Stomach (tissue), 8 donors: ENCODE measurements at regions not wholly inside any gene's neighbourhood (a gene's known extent, or its start where the extent isn't known, plus 50 kb on each side); places are given as distances from the start of the nearest gene placed in this dataset.
A peak's percentile ranks its signal among the peaks of the same experiment; 100 is the strongest.

ENCODE experiments used
- DNase-seq, 2 donors: peaks; one replicate each; pipeline versions ENCODE4 v3.0.0 to v3.0.0-alpha.2; 2013 to 2019
- H3K27ac ChIP-seq, 5 donors: fragments of 200-600 bp in 4 of 5; sonication (generic) in 4 of 5; one replicate each; pipeline ENCODE4 v1.5.1; 2013 to 2019; ENCODE audit warnings: mild to moderate bottlenecking in 1 of 5, moderate library complexity in 1 of 5
- H3K27me3 ChIP-seq, 3 donors: fragments of 200-600 bp; sonication (generic); one replicate each; pipeline ENCODE4 v1.5.1; 2017 to 2019; ENCODE audit warnings: mixed run types in 1 of 3
- H3K36me3 ChIP-seq, 4 donors: fragments of 200-600 bp; sonication (generic); 1 replicate in 3 of 4; 2 replicates in 1 of 4; pipeline ENCODE4 v1.5.1; 2016 to 2019
- H3K4me1 ChIP-seq, 4 donors: fragments of 200-600 bp; sonication (generic); one replicate each; pipeline ENCODE4 v1.5.1; 2016 to 2019
- H3K4me3 ChIP-seq, 4 donors: fragments of 200-600 bp; sonication (generic) in 3 of 4; one replicate each; pipeline ENCODE4 v1.5.1; 2016 to 2019; ENCODE audit warnings: mild to moderate bottlenecking in 1 of 4
- H3K9me3 ChIP-seq, 4 donors: fragments of 200-600 bp; sonication (generic); one replicate each; pipeline ENCODE4 v1.5.1; 2016 to 2019
- EP300 ChIP-seq: sonication (generic); formaldehyde crosslinking; IDR thresholded peaks from one replicate; pipeline ENCODE4 v1.6.1; 2017; ENCODE audit warnings: antibody characterized with exemption
- POLR2A ChIP-seq, 4 donors: fragments of 450-650 bp; IDR thresholded peaks; one replicate each; pipeline ENCODE4 v1.6.1; 2016; ENCODE audit warnings: antibody characterized with exemption in 4 of 4, control low read depth in 2 of 4, mild to moderate bottlenecking in 1 of 4, moderate library complexity in 1 of 4
- POLR2AphosphoS5 ChIP-seq, 3 donors: sonication (generic); formaldehyde crosslinking; IDR thresholded peaks; one replicate each; pipeline ENCODE4 v1.6.1; 2016; ENCODE audit warnings: antibody characterized with exemption in 3 of 3
- WGBS, 5 donors: extraction: QIAGEN DNeasy Blood & Tissue Kit in 3 of 5; methylation state at CpG; one replicate each; pipeline versions ENCODE4 v1.1.5 to v1.1.7; 2013 to 2018; 5-methylcytosine and 5-hydroxymethylcytosine counted together
- intact Hi-C: fragments of 100-400 bp; cut with DNase I; formaldehyde crosslinking; loops from one replicate; pipeline ENCODE4 v1.15.1; 2023; ENCODE audit warnings: low total_unique reads
- TF ChIP-seq, protein P1 (sequence below), 7 experiments: fragments of 450-650 bp in 4 of 7; fragments of 200-600 bp in 3 of 7; sonication (generic) in 3 of 7; IDR thresholded peaks; one replicate each; pipeline ENCODE4 v1.5.1; 2016 to 2019; ENCODE audit warnings: antibody characterized with exemption in 7 of 7, control low read depth in 2 of 7, mild to moderate bottlenecking in 1 of 7
- donor health status: healthy with polysubstance abuse.
- donor health status: Bipolar disorder and iron deficiency.
- donor health status: healthy.

DNA sequence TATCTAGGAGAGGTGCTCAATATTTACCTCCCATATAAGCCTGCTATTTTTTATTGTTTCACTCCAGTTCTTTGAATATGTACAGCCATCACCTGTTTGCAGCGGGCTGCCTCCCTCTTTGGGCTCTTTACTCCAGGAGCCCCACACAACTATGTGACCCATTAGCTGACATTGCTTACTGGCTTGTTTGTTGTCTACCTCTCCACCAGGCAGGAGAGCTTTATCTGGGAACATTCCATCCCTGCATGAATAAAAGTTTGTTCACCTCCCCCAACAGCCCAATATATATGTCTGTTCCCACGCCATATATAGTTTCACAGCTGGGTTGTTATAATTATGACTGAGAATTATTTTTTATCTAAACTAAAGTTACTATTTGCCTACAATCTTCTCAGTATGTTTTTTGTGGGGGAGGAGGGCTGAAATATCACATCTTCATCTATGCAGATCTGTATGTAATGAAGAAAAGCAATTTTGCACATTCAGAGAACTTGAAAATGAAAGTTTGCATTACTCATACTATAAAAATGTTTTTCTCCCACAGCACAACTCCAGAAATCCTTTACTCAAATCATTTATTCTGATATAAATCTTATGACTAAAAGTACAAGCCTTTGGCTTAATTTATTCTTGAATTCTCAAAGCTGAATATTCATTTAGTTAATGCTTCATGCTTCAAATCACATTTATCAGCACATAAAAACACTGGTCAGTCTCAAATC is 61.2 kb upstream of the DAPP1 start:
- Histone ChIP-seq H3K36me3 (no peaks in the 10 kb centered on the region), H3K27ac (no peak overlapping the region), H3K4me3 (no peak overlapping the region), H3K27me3 (no peaks in the 10 kb centered on the region), H3K4me1 (peaks cover 0 to 9% (median 2%) of the 10 kb centered on the region in 4 donors), H3K9me3 (no peaks in the 10 kb centered on the region)
- DNase-seq = no peak
- 58 to 72% (median 63%) methylated on average over 2 of the region's 2 CpGs for WGBS, 5 donors
- TF ChIP-seq, protein P1, sequence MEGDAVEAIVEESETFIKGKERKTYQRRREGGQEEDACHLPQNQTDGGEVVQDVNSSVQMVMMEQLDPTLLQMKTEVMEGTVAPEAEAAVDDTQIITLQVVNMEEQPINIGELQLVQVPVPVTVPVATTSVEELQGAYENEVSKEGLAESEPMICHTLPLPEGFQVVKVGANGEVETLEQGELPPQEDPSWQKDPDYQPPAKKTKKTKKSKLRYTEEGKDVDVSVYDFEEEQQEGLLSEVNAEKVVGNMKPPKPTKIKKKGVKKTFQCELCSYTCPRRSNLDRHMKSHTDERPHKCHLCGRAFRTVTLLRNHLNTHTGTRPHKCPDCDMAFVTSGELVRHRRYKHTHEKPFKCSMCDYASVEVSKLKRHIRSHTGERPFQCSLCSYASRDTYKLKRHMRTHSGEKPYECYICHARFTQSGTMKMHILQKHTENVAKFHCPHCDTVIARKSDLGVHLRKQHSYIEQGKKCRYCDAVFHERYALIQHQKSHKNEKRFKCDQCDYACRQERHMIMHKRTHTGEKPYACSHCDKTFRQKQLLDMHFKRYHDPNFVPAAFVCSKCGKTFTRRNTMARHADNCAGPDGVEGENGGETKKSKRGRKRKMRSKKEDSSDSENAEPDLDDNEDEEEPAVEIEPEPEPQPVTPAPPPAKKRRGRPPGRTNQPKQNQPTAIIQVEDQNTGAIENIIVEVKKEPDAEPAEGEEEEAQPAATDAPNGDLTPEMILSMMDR (IDR thresholded peaks at IDR 0.05) = no peak
- TF ChIP-seq POLR2A (IDR thresholded peaks at IDR 0.05) (no peak), EP300 (no peak), POLR2AphosphoS5 (IDR thresholded peaks at IDR 0.05) (no peak)
- intact Hi-C loops = no loop called here

DNA sequence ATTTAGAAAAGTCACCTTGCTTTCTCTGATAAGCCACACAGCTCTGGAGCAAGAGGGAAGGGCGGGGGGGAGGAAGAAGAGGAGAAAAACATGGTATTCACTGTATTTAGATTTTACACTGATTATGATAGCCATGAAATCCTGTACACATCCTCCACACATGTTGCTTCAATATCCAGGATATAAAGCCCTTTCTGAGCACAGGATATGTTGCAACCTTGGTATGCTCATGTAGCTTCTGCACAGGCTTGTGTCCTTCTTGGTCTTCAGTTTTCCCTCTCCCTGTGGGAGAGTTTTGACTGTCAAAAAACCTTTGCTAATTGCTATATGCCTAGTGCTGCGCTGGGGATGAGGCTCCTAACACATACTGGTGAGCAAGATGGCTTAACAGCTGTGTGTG is 61.9 kb upstream of the DAPP1 start:
- no peak overlapping the region for H3K4me3 ChIP-seq
- no peaks in the 10 kb centered on the region for H3K36me3 ChIP-seq
- DNase-seq = no peak
- intact Hi-C loops = no loop called here
- WGBS, 5 donors = 55 to 78% (median 69%) methylated on average over 2 of the region's 2 CpGs
- H3K27me3 ChIP-seq = no peaks in the 10 kb centered on the region
- no peaks in the 10 kb centered on the region for H3K9me3 ChIP-seq
- peak overlapping the region in 1 of 5 donors; percentile 55 for H3K27ac ChIP-seq
- no peak for TF ChIP-seq EP300
- no peak for TF ChIP-seq POLR2A (IDR thresholded peaks at IDR 0.05)
- TF ChIP-seq, protein P1 (IDR thresholded peaks at IDR 0.05) = no peak
- no peak for TF ChIP-seq POLR2AphosphoS5 (IDR thresholded peaks at IDR 0.05)
- H3K4me1 ChIP-seq = peaks cover 0 to 9% (median 2%) of the 10 kb centered on the region in 4 donors

- Histone ChIP-seq H3K27me3 (no peaks in the 10 kb centered on the region), H3K4me3 (no peak overlapping the region), H3K4me1 (peaks cover 0 to 9% (median 2%) of the 10 kb centered on the region in 4 donors), H3K9me3 (no peaks in the 10 kb centered on the region), H3K27ac (no peak overlapping the region), H3K36me3 (no peaks in the 10 kb centered on the region)
- WGBS, 5 donors = 32 to 67% (median 42%) methylated on average over 2 of the region's 2 CpGs
- no peak for DNase-seq
- intact Hi-C loops = no loop called here
- TF ChIP-seq EP300 (no peak), POLR2A (IDR thresholded peaks at IDR 0.05) (no peak), POLR2AphosphoS5 (IDR thresholded peaks at IDR 0.05) (no peak)
- TF ChIP-seq, protein P1 (IDR thresholded peaks at IDR 0.05) = no peak
Measured at GRCh38 chr4:99753931-99754330, 62.7 kb upstream of the DAPP1 start.

DNA sequence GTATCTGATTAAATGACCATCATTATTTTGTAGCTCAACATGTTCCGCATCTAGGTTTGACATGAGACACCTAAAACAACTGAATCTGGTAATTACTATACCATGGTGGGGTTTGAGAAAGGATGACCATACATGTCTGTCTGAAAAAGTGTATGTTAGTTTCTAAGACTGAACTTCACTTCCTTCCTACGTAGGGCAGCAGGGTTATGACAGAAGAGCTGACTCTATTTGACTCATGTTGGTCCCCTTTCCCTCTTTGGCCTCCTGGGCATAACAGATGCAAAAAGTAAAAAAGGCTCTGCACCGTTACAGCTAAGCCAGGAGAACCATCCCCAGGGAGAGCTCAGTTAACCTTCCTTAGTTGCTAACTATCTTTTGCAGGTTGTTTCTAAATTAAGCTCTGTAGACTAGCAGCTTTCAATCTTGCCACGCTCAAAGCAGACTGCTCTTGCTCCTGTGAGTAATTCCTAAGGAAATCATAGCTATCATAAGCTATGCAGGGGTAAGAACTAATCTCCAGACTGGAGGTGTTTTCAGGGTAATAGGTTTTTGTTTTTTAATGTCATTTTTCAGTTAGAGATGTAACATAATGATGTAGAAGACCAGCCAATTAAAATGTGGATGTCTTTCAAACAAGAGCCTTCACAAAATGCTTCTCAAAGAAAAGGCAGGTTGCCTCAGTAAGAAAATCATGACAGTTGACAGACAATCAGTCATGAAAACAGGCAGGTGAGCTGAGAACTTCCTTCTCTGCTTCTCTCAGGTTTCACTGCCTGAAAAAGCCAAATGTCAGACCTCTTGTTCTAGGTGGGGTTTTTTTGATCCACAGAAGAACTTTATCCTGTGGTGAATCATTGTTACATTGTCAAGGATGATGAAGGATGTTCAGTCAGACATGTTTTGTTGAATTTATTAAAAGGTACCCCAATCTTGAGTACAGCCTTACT is 66.9 kb upstream of the DAPP1 start:
- H3K27me3 ChIP-seq = no peaks in the 10 kb centered on the region
- H3K27ac ChIP-seq = no peak overlapping the region
- no peak overlapping the region for H3K4me3 ChIP-seq
- TF ChIP-seq EP300 = no peak
- TF ChIP-seq POLR2AphosphoS5 (IDR thresholded peaks at IDR 0.05) = no peak
- TF ChIP-seq, protein P1 (IDR thresholded peaks at IDR 0.05) = no peak
- no peak for TF ChIP-seq POLR2A (IDR thresholded peaks at IDR 0.05)
- H3K36me3 ChIP-seq = no peaks in the 10 kb centered on the region
- H3K4me1 ChIP-seq = no peaks in the 10 kb centered on the region
- intact Hi-C loops = no loop called here
- no peak for DNase-seq
- WGBS, 5 donors = 67 to 80% (median 76%) methylated on average over 4 of the region's 4 CpGs
- no peaks in the 10 kb centered on the region for H3K9me3 ChIP-seq
